ENCODE measurements at regions not wholly inside any gene's neighbourhood (a gene's known extent, or its start where the extent isn't known, plus 50 kb on each side); places are given as distances from the start of the nearest gene placed in this dataset.

GRCh38 chr9:104326912-104327311 is 177.2 kb upstream of the OR13F1 start:
- no peaks in the 10 kb centered on the region for H3K27me3 ChIP-seq
- intact Hi-C loops (cut with DNase I), result no loop called here
- H3K4me1 ChIP-seq, result no peaks in the 10 kb centered on the region
- no peak for TF ChIP-seq EP300 (IDR thresholded peaks at IDR 0.05)
- no peak for TF ChIP-seq POLR2A (IDR thresholded peaks at IDR 0.05)
- TF ChIP-seq CTCF (IDR thresholded peaks at IDR 0.05), result no peak
- TF ChIP-seq POLR2AphosphoS5 (IDR thresholded peaks at IDR 0.05), result no peak
- no peaks in the 10 kb centered on the region for H3K36me3 ChIP-seq
- no peak for DNase-seq
- no peaks in the 10 kb centered on the region for H3K9me3 ChIP-seq
- 85 to 92% methylated on average over 2 of the region's 2 CpGs for WGBS, 2 donors
- no peak overlapping the region for H3K4me3 ChIP-seq
- H3K27ac ChIP-seq, result no peak overlapping the region

- H3K9me3 ChIP-seq, result no peaks in the 10 kb centered on the region
- no peak overlapping the region for H3K27ac ChIP-seq
- no peak for DNase-seq
- H3K36me3 ChIP-seq, result no peaks in the 10 kb centered on the region
- 94 to 95% methylated on average over 18 of the region's 18 CpGs for WGBS, 2 donors
- intact Hi-C loops (cut with DNase I), result no loop called here
- TF ChIP-seq POLR2A (IDR thresholded peaks at IDR 0.05) (no peak), CTCF (IDR thresholded peaks at IDR 0.05) (no peak), EP300 (IDR thresholded peaks at IDR 0.05) (no peak), POLR2AphosphoS5 (IDR thresholded peaks at IDR 0.05) (no peak)
- no peaks in the 10 kb centered on the region for H3K27me3 ChIP-seq
- no peaks in the 10 kb centered on the region for H3K4me1 ChIP-seq
- no peak overlapping the region for H3K4me3 ChIP-seq
These were observed 174.8 kb upstream of the OR13F1 start for GRCh38 chr9:104329245-104329644.

GRCh38 chr9:104330841-104331240 is 173.2 kb upstream of the OR13F1 start:
- no peak for TF ChIP-seq POLR2AphosphoS5 (IDR thresholded peaks at IDR 0.05)
- no peak for TF ChIP-seq CTCF (IDR thresholded peaks at IDR 0.05)
- no peak for TF ChIP-seq POLR2A (IDR thresholded peaks at IDR 0.05)
- no peak for TF ChIP-seq EP300 (IDR thresholded peaks at IDR 0.05)
- H3K4me1 ChIP-seq, result no peaks in the 10 kb centered on the region
- no peak overlapping the region for H3K27ac ChIP-seq
- H3K4me3 ChIP-seq, result no peak overlapping the region
- WGBS, 2 donors, result 82 to 84% methylated on average over 3 of the region's 3 CpGs
- DNase-seq, result no peak
- no peaks in the 10 kb centered on the region for H3K9me3 ChIP-seq
- H3K27me3 ChIP-seq, result no peaks in the 10 kb centered on the region
- intact Hi-C loops (cut with DNase I), result no loop called here
- no peaks in the 10 kb centered on the region for H3K36me3 ChIP-seq

- WGBS, 2 donors, result 88 to 89% methylated on average over 4 of the region's 4 CpGs
- Histone ChIP-seq H3K9me3 (no peaks in the 10 kb centered on the region), H3K4me3 (no peak overlapping the region), H3K4me1 (no peaks in the 10 kb centered on the region), H3K27ac (no peak overlapping the region), H3K36me3 (no peaks in the 10 kb centered on the region), H3K27me3 (no peaks in the 10 kb centered on the region)
- intact Hi-C loops (cut with DNase I), result no loop called here
- TF ChIP-seq CTCF (IDR thresholded peaks at IDR 0.05), result no peak
- TF ChIP-seq EP300 (IDR thresholded peaks at IDR 0.05), result no peak
- no peak for TF ChIP-seq POLR2A (IDR thresholded peaks at IDR 0.05)
- TF ChIP-seq POLR2AphosphoS5 (IDR thresholded peaks at IDR 0.05), result no peak
- no peak for DNase-seq
These were observed 169.5 kb upstream of the OR13F1 start for GRCh38 chr9:104334549-104334948.

- Histone ChIP-seq H3K4me1 (no peaks in the 10 kb centered on the region), H3K9me3 (no peaks in the 10 kb centered on the region), H3K36me3 (no peaks in the 10 kb centered on the region), H3K27ac (no peak overlapping the region), H3K27me3 (no peaks in the 10 kb centered on the region), H3K4me3 (no peak overlapping the region)
- no peak for DNase-seq
- intact Hi-C loops (cut with DNase I), result no loop called here
- TF ChIP-seq POLR2A (IDR thresholded peaks at IDR 0.05), result no peak
- no peak for TF ChIP-seq EP300 (IDR thresholded peaks at IDR 0.05)
- TF ChIP-seq CTCF (IDR thresholded peaks at IDR 0.05), result no peak
- no peak for TF ChIP-seq POLR2AphosphoS5 (IDR thresholded peaks at IDR 0.05)
These were observed 164.4 kb upstream of the OR13F1 start for GRCh38 chr9:104339692-104340091.
